ENCODE measurements at regions not wholly inside any gene's neighbourhood (a gene's known extent, or its start where the extent isn't known, plus 50 kb on each side); places are given as distances from the start of the nearest gene placed in this dataset.

DNA sequence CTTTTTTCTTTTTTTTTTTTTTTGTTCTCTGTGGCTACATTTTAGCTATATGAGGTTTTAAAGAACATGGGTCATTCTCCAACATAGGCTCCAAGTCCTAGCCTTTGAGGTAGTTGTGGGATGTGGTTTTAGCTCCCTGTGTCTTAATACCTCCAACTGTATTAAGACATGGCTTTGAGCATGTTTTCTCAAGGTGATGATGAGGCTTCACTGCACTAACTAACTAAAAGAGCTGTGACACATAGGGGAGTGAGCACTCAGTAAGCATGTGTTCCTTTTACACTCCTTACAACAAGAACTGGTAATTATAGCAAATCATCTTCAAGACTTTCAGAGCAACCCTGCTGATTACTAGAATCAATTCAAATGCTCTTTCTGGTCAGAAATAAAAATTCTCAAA, 333.6 kb upstream of the CCNH start:
- H3K4me3 ChIP-seq, result no peak overlapping the region
- H3K4me1 ChIP-seq, result no peaks in the 10 kb centered on the region
- TF ChIP-seq EP300 (IDR thresholded peaks at IDR 0.05) (no peak), POLR2AphosphoS5 (IDR thresholded peaks at IDR 0.05) (no peak)
- intact Hi-C loops (cut with DNase I), result no loop called here
- no peak overlapping the region for H3K27ac ChIP-seq
- no peak for DNase-seq
- no peaks in the 10 kb centered on the region for H3K27me3 ChIP-seq
- H3K36me3 ChIP-seq, result no peaks in the 10 kb centered on the region
- H3K9me3 ChIP-seq, result no peaks in the 10 kb centered on the region

DNA sequence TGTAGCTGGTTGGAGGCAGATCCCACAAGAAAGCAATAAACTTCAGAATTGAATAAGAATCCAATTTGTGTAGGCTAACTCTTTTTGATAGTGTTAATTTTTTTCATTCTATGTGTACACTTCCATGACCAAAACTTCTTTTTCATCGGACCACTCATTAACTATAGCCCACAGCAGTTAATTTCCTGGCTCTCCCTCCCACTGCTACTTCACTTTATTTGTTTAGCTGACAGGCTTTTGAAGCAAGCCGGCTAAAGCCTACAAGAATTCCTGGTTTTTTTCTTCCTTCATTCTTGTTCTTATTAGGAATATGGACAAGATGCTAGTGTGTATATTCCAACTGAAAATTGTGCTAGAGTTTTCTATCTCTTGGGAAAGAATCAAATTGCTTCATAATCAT, 329.2 kb upstream of the CCNH start:
- no peaks in the 10 kb centered on the region for H3K27me3 ChIP-seq
- H3K9me3 ChIP-seq, result no peaks in the 10 kb centered on the region
- WGBS, 2 donors, result 13 to 20% methylated on average over 2 of the region's 2 CpGs
- intact Hi-C loops (cut with DNase I), result no loop called here
- no peaks in the 10 kb centered on the region for H3K36me3 ChIP-seq
- H3K4me1 ChIP-seq, result no peaks in the 10 kb centered on the region
- H3K27ac ChIP-seq, result no peak overlapping the region
- no peak for DNase-seq
- TF ChIP-seq EP300 (IDR thresholded peaks at IDR 0.05) (no peak), POLR2A (IDR thresholded peaks at IDR 0.05) (no peak), POLR2AphosphoS5 (IDR thresholded peaks at IDR 0.05) (no peak)
- TF ChIP-seq, protein P1, sequence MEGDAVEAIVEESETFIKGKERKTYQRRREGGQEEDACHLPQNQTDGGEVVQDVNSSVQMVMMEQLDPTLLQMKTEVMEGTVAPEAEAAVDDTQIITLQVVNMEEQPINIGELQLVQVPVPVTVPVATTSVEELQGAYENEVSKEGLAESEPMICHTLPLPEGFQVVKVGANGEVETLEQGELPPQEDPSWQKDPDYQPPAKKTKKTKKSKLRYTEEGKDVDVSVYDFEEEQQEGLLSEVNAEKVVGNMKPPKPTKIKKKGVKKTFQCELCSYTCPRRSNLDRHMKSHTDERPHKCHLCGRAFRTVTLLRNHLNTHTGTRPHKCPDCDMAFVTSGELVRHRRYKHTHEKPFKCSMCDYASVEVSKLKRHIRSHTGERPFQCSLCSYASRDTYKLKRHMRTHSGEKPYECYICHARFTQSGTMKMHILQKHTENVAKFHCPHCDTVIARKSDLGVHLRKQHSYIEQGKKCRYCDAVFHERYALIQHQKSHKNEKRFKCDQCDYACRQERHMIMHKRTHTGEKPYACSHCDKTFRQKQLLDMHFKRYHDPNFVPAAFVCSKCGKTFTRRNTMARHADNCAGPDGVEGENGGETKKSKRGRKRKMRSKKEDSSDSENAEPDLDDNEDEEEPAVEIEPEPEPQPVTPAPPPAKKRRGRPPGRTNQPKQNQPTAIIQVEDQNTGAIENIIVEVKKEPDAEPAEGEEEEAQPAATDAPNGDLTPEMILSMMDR (IDR thresholded peaks at IDR 0.05), result no peak
- no peak overlapping the region for H3K4me3 ChIP-seq

DNA sequence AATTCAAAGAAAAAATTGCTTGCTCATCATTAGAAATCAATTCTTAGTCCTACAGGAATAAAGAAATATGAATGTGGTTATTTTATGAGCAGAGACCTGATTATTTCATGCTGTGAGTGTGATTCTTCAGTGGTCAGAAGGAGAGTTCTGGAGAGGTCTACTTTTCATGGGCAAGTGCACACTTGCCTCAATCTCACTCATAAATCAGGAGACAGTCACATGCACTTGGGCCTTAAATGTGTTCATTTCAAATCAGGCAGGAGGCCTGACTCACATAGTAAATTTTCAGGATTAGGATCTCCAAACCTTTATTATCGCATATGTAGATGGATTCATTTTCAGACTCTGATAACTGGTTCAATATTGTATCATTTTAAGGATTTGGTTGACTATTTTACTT, 323.2 kb upstream of the CCNH start:
- no peaks in the 10 kb centered on the region for H3K27me3 ChIP-seq
- no peak for TF ChIP-seq POLR2A (IDR thresholded peaks at IDR 0.05)
- no peak for TF ChIP-seq EP300 (IDR thresholded peaks at IDR 0.05)
- TF ChIP-seq, protein P1 (IDR thresholded peaks at IDR 0.05), result no peak
- no peak for TF ChIP-seq POLR2AphosphoS5 (IDR thresholded peaks at IDR 0.05)
- no peak overlapping the region for H3K4me3 ChIP-seq
- intact Hi-C loops (cut with DNase I), result no loop called here
- no peaks in the 10 kb centered on the region for H3K4me1 ChIP-seq
- 96% methylated on average over 1 of the region's 1 CpG for WGBS, 2 donors
- H3K36me3 ChIP-seq, result no peaks in the 10 kb centered on the region
- H3K27ac ChIP-seq, result no peak overlapping the region
- H3K9me3 ChIP-seq, result no peaks in the 10 kb centered on the region
- no peak for DNase-seq

DNA sequence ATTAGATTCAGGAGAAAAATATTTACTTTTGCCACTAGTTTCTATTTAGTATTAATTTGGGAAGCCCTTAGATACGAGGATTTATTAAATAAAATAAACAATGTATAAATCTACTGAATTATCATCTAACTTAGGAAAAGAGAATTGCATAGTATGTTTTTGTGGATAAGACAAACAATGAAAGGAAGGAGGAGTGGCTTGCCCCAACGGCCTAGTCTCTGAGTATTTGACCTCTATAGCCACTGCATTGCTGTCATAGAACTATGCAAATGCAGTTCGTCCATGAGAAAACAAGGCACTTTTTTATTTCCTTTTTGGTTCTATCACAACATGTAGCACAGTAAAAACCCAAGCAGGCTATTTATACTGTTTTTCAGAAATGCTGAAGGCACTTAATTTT, 321.2 kb upstream of the CCNH start:
- TF ChIP-seq, protein P1 (IDR thresholded peaks at IDR 0.05), result no peak
- no peak for TF ChIP-seq EP300 (IDR thresholded peaks at IDR 0.05)
- TF ChIP-seq POLR2AphosphoS5 (IDR thresholded peaks at IDR 0.05), result no peak
- TF ChIP-seq POLR2A (IDR thresholded peaks at IDR 0.05), result no peak
- intact Hi-C loops (cut with DNase I), result no loop called here
- Histone ChIP-seq H3K4me3 (no peak overlapping the region), H3K36me3 (no peaks in the 10 kb centered on the region), H3K27me3 (no peaks in the 10 kb centered on the region), H3K4me1 (no peaks in the 10 kb centered on the region), H3K27ac (no peak overlapping the region), H3K9me3 (no peaks in the 10 kb centered on the region)
- 21 to 40% methylated on average over 3 of the region's 3 CpGs for WGBS, 2 donors
- DNase-seq, result no peak

DNA sequence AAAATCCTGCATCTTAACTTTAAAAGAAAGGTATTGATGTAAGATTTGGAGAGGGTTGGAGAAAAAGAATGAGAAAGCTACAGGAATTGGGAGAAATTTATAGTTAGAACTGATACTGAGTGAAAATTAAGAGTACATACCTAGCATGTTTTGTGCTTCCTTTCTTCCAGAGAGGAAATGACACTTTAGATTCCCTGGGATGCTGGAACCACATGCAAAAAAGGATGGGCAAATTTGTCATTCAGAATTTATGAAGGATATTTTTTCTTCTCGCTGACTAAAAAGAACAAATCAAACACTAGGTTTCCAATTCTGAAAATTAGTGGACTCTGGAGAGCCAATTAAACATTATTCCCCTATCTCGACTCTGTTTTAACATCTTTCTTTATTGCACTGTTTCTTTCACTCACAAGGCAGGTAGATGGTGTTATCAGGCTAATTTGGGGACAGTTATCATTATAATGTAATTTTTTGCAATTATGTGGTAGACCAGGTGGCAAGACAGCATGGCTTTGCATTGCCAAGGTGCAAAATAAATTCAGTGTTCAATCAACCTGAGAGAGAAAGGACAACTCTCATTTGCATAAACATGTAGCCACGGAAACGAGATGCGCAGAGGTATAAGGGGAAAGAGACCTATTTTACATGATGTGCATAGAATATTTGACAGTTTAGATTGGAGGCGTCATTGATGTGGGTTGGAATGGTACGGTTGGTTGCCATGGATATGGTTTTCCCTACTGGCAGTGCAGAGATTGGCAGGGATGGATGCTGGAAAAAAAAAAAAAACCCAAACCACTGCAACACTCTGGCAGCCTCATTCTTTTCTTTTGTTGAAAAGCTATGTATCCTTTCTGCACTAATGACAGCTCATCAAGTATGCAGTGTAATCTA, 320.4 kb upstream of the CCNH start:
- H3K9me3 ChIP-seq, result no peaks in the 10 kb centered on the region
- 70 to 81% methylated on average over 7 of the region's 7 CpGs for WGBS, 2 donors
- no peak for DNase-seq
- H3K27ac ChIP-seq, result no peak overlapping the region
- intact Hi-C loops (cut with DNase I), result no loop called here
- no peaks in the 10 kb centered on the region for H3K36me3 ChIP-seq
- no peaks in the 10 kb centered on the region for H3K27me3 ChIP-seq
- TF ChIP-seq, protein P1 (IDR thresholded peaks at IDR 0.05), result no peak
- no peak for TF ChIP-seq POLR2AphosphoS5 (IDR thresholded peaks at IDR 0.05)
- no peak for TF ChIP-seq EP300 (IDR thresholded peaks at IDR 0.05)
- TF ChIP-seq POLR2A (IDR thresholded peaks at IDR 0.05), result no peak
- no peak overlapping the region for H3K4me3 ChIP-seq
- no peaks in the 10 kb centered on the region for H3K4me1 ChIP-seq

Measured in sigmoid colon (tissue), 6 donors.